ENCODE measurements at regions not wholly inside any gene's neighbourhood (a gene's known extent, or its start where the extent isn't known, plus 50 kb on each side); places are given as distances from the start of the nearest gene placed in this dataset.

GRCh38 chr10:90561666-90562065, 296.2 kb downstream of the HTR7 start (continued):
- TF ChIP-seq SMAD4 (CRISPR knock-in tag; IDR thresholded peaks at IDR 0.05) (no peak), GTF2I (CRISPR knock-in tag; conservative IDR thresholded peaks at IDR 0.05) (no peak), ZBTB21 (CRISPR knock-in tag; IDR thresholded peaks at IDR 0.05; ENCODE audit: borderline replicate concordance) (no peak)

DNA sequence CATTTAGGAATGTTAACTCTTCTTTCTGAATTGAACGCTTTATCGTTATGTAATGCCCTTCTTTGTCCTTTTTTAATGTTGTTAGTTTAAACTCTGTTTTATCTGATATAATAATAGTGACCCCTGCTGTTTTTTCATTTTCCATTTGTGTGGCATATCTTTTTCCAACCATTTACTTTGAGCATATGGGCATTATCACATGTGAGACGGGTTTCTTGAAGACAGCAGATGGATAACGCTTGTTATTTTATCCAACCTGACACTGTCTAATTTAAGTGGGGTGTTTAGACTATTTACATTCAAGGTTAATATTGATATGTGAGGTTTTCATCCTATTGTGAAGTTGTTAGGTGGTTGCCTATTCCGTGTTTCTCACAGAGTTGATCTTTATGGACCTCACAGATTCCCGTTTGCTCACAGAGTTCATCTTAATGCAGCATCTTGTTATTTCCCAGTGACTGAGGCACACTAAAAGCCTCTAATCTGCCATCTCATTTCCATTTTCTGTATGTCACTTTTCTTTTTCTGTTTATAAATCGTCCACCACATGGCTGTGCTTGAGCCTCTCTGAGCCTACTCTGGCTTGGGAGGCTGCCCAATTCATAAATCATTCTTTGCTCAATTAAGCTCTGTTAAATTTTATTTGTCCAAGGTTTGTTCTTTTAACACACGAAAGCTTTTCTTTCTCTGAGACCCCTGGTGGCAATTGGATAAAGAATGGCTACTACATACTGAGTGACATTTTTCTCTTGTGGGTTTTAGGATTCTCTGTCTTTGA, 286.2 kb downstream of the HTR7 start:
- Mint-ChIP-seq H3K36me3 (no peaks in the 10 kb centered on the region), H3K27me3 (ENCODE audit: low read depth) (no peaks in the 10 kb centered on the region), H3K4me3 (no peak overlapping the region), H3K9me3 (peaks cover 8% of the 10 kb centered on the region), H3K4me1 (no peaks in the 10 kb centered on the region), H3K27ac (no peak overlapping the region)
- TF ChIP-seq ZNF219 (CRISPR knock-in tag; IDR thresholded peaks at IDR 0.05; ENCODE audit: borderline replicate concordance) (no peak), USF2 (CRISPR knock-in tag; IDR thresholded peaks at IDR 0.05) (no peak), GRHL2 (CRISPR knock-in tag; IDR thresholded peaks at IDR 0.05; ENCODE audit: insufficient replicate concordance, severe bottlenecking) (no peak), NR1H2 (CRISPR knock-in tag; IDR thresholded peaks at IDR 0.05) (no peak), CTCF (IDR thresholded peaks at IDR 0.05) (no peak), ATF6 (CRISPR knock-in tag; IDR thresholded peaks at IDR 0.05) (no peak), CREB1 (CRISPR knock-in tag; IDR thresholded peaks at IDR 0.05) (no peak), ZBTB21 (CRISPR knock-in tag; IDR thresholded peaks at IDR 0.05; ENCODE audit: borderline replicate concordance) (no peak), TCF7 (CRISPR knock-in tag; IDR thresholded peaks at IDR 0.05; ENCODE audit: low read depth) (no peak), E2F1 (CRISPR knock-in tag; IDR thresholded peaks at IDR 0.05) (no peak), JUN (CRISPR knock-in tag; IDR thresholded peaks at IDR 0.05) (no peak), ELF4 (CRISPR knock-in tag; IDR thresholded peaks at IDR 0.05; ENCODE audit: low read depth) (no peak), ZNF423 (CRISPR knock-in tag; IDR thresholded peaks at IDR 0.05) (no peak), OVOL2 (CRISPR knock-in tag; IDR thresholded peaks at IDR 0.05; ENCODE audit: borderline replicate concordance) (no peak)
- TF ChIP-seq, protein P1, sequence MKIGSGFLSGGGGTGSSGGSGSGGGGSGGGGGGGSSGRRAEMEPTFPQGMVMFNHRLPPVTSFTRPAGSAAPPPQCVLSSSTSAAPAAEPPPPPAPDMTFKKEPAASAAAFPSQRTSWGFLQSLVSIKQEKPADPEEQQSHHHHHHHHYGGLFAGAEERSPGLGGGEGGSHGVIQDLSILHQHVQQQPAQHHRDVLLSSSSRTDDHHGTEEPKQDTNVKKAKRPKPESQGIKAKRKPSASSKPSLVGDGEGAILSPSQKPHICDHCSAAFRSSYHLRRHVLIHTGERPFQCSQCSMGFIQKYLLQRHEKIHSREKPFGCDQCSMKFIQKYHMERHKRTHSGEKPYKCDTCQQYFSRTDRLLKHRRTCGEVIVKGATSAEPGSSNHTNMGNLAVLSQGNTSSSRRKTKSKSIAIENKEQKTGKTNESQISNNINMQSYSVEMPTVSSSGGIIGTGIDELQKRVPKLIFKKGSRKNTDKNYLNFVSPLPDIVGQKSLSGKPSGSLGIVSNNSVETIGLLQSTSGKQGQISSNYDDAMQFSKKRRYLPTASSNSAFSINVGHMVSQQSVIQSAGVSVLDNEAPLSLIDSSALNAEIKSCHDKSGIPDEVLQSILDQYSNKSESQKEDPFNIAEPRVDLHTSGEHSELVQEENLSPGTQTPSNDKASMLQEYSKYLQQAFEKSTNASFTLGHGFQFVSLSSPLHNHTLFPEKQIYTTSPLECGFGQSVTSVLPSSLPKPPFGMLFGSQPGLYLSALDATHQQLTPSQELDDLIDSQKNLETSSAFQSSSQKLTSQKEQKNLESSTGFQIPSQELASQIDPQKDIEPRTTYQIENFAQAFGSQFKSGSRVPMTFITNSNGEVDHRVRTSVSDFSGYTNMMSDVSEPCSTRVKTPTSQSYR (CRISPR knock-in tag; IDR thresholded peaks at IDR 0.05) = no peak
- DNase-seq (ENCODE audit: low spot score) (no peak), ATAC-seq (no peak)
- ChIA-PET POLR2A (no interaction called here), CTCF (interaction anchor here (1.9 kb wide), 1 partner anchor 283 kb away, joined by 4 read pairs; no protein-coding TSS in a partner anchor)

Data from WTC11 (cell line).